IPS-20b (cell line): ENCODE measurements at regions not wholly inside any gene's neighbourhood (a gene's known extent, or its start where the extent isn't known, plus 50 kb on each side); places are given as distances from the start of the nearest gene placed in this dataset.
"Not testable (repeated sequence)": the region's sequence is repeated elsewhere in the genome, so short reads cannot be mapped to it uniquely, and the experiment has no call there.

Experiments
- H3K27ac ChIP-seq: one replicate; pipeline ENCODE4 v1.5.1; 2013; ENCODE audit warnings: low read length
- H3K27me3 ChIP-seq: 2 replicates; pipeline ENCODE4 v1.6.1; 2013; ENCODE audit warnings: mild to moderate bottlenecking, low read length, inconsistent platforms; ENCODE audit not compliant: insufficient read depth
- H3K36me3 ChIP-seq: 2 replicates; pipeline ENCODE4 v1.6.1; 2013; ENCODE audit warnings: low read depth, mild to moderate bottlenecking, inconsistent platforms, low read length, moderate library complexity; ENCODE audit not compliant: insufficient read depth
- H3K4me1 ChIP-seq: 2 replicates; pipeline ENCODE4 v1.6.1; 2013; ENCODE audit warnings: mild to moderate bottlenecking, control low read depth, inconsistent platforms, low read length, moderate library complexity; ENCODE audit not compliant: insufficient read depth
- H3K4me3 ChIP-seq: 2 replicates; pipeline ENCODE4 v1.5.1; 2013; ENCODE audit warnings: mild to moderate bottlenecking, low read length, inconsistent platforms
- H3K9ac ChIP-seq: 2 replicates; pipeline ENCODE4 v1.6.1; 2013; ENCODE audit warnings: low read depth, mild to moderate bottlenecking, inconsistent platforms, low read length, moderate library complexity
- H3K9me3 ChIP-seq: 2 replicates; pipeline ENCODE4 v1.6.1; 2013; ENCODE audit warnings: mild to moderate bottlenecking, low read depth, low read length, inconsistent platforms; ENCODE audit not compliant: insufficient read depth

DNA sequence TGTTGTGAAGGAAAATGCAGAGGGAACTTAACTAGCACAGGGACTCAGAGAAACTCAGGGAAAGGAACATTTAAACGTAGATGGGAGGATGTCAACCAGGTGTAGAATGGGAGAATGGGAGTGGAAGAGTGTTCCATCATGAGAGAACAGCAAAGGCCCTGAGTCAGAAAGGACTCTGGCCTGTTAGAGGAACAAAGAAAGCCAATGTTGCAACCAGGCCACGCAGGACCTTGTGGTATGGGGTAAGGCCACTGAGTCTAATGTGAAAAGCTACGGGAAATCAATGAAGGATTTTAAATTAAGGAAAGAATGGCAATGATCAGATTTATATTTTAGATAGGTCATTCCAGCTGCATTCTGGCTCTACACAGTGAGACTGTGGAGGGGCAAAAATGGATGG lies 163.9 kb upstream of the NBPF9 start:
- H3K4me3 ChIP-seq, H3K9me3 ChIP-seq, H3K27ac ChIP-seq, H3K4me1 ChIP-seq, H3K9ac ChIP-seq, H3K36me3 ChIP-seq, H3K27me3 ChIP-seq: not testable (repeated sequence)

- not testable (repeated sequence) for H3K4me3 ChIP-seq, H3K27ac ChIP-seq, H3K36me3 ChIP-seq, H3K9me3 ChIP-seq, H3K27me3 ChIP-seq, H3K9ac ChIP-seq, H3K4me1 ChIP-seq
Measured at GRCh38 chr1:149269001-149269702, 165.8 kb upstream of the NBPF9 start.

- not testable (repeated sequence) for H3K9me3 ChIP-seq, H3K4me3 ChIP-seq, H3K9ac ChIP-seq, H3K4me1 ChIP-seq, H3K27me3 ChIP-seq, H3K36me3 ChIP-seq, H3K27ac ChIP-seq
Measured at GRCh38 chr1:149269833-149270232, 166.5 kb upstream of the NBPF9 start.

- not testable (repeated sequence) for H3K27ac ChIP-seq, H3K4me3 ChIP-seq, H3K4me1 ChIP-seq, H3K27me3 ChIP-seq, H3K9me3 ChIP-seq, H3K9ac ChIP-seq, H3K36me3 ChIP-seq
Measured at GRCh38 chr1:149274493-149274892, 171.1 kb upstream of the NBPF9 start.

- H3K27me3 ChIP-seq, H3K9me3 ChIP-seq, H3K36me3 ChIP-seq, H3K4me1 ChIP-seq, H3K27ac ChIP-seq, H3K4me3 ChIP-seq, H3K9ac ChIP-seq: not testable (repeated sequence)
Measured at GRCh38 chr1:149275802-149276201, 172.5 kb upstream of the NBPF9 start.

DNA sequence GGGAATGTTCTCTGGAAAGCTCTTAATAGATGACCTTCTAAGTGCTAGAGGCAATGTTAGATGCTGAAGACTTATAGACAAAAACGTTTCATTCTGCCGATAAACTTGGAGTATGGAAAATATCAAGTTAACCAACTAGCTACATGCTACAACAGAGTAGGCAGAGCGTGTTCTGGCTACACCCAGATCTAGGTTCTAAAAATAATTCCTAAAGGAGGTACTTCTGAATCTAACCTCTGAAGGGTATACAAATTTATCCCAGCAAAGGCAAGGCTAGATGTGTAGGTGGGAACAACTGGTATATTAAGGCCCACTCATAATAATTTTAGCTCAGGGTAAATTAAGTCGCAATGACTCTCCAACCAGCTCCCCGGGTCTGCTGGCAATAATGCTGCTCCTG lies 173.1 kb upstream of the NBPF9 start:
- H3K27ac ChIP-seq, H3K4me3 ChIP-seq, H3K4me1 ChIP-seq, H3K9ac ChIP-seq, H3K9me3 ChIP-seq, H3K36me3 ChIP-seq, H3K27me3 ChIP-seq: not testable (repeated sequence)

GRCh38 chr1:149278156-149278555 lies 174.8 kb upstream of the NBPF9 start:
- H3K4me1 ChIP-seq, H3K9ac ChIP-seq, H3K27me3 ChIP-seq, H3K4me3 ChIP-seq, H3K36me3 ChIP-seq, H3K27ac ChIP-seq, H3K9me3 ChIP-seq: not testable (repeated sequence)

GRCh38 chr1:149279015-149279414 lies 175.7 kb upstream of the NBPF9 start:
- H3K27ac ChIP-seq, H3K4me3 ChIP-seq, H3K9me3 ChIP-seq, H3K9ac ChIP-seq, H3K27me3 ChIP-seq, H3K4me1 ChIP-seq, H3K36me3 ChIP-seq: not testable (repeated sequence)

GRCh38 chr1:149279512-149279911 lies 176.2 kb upstream of the NBPF9 start:
- H3K4me3 ChIP-seq, H3K27ac ChIP-seq, H3K27me3 ChIP-seq, H3K36me3 ChIP-seq, H3K9ac ChIP-seq, H3K9me3 ChIP-seq, H3K4me1 ChIP-seq: not testable (repeated sequence)

- not testable (repeated sequence) for H3K4me3 ChIP-seq, H3K4me1 ChIP-seq
Measured at GRCh38 chr1:149284773-149285172, 181.4 kb upstream of the NBPF9 start.

GRCh38 chr1:149285205-149285604 lies 181.9 kb upstream of the NBPF9 start:
- not testable (repeated sequence) for H3K4me3 ChIP-seq, H3K9me3 ChIP-seq, H3K27ac ChIP-seq, H3K27me3 ChIP-seq, H3K36me3 ChIP-seq, H3K9ac ChIP-seq, H3K4me1 ChIP-seq

More at GRCh38 chr1:149284773-149285172, 181.4 kb upstream of the NBPF9 start:
- H3K36me3 ChIP-seq, H3K27me3 ChIP-seq, H3K9ac ChIP-seq, H3K9me3 ChIP-seq, H3K27ac ChIP-seq: not testable (repeated sequence)

DNA sequence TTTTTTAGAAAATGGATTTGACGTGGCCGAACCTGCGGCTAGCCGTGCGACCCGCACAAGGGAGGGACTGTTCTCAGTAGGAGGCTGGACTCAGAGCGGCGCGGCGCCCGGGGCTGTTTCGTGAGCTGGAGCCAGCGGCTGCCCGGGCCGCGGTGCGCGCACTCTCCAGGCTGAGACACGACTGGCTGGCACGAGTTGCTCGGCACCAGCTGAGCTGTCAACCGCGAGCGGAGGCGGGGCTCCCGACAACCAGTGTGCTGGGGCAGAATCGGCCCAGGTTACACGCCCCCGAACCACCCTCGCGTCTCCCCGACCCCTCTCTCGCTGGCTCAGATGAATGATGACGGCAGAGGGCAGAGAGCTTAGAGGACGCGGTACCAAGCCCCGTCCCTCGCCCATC lies 182.3 kb upstream of the NBPF9 start:
- H3K4me1 ChIP-seq, H3K9ac ChIP-seq, H3K9me3 ChIP-seq, H3K36me3 ChIP-seq, H3K27ac ChIP-seq, H3K4me3 ChIP-seq, H3K27me3 ChIP-seq: not testable (repeated sequence)

- H3K27me3 ChIP-seq, H3K27ac ChIP-seq, H3K9ac ChIP-seq, H3K36me3 ChIP-seq, H3K4me3 ChIP-seq, H3K9me3 ChIP-seq, H3K4me1 ChIP-seq: not testable (repeated sequence)
Measured at GRCh38 chr1:149288580-149288979, 185.2 kb upstream of the NBPF9 start.
